SHP77 treated with DMSO at 0.1 percent for 48 hours (cell line): ENCODE measurements at regions not wholly inside any gene's neighbourhood (a gene's known extent, or its start where the extent isn't known, plus 50 kb on each side); places are given as distances from the start of the nearest gene placed in this dataset.
"Not testable (repeated sequence)": the region's sequence is repeated elsewhere in the genome, so short reads cannot be mapped to it uniquely, and the experiment has no call there.

ENCODE experiments used
- DNase-seq: peaks from one replicate; lab custom pipeline; 2025; lab: John Stamatoyannopoulos, UW

GRCh38 chr22:49659281-49659923, 168.3 kb downstream of the BRD1 start:
- DNase-seq, result no peak

GRCh38 chr22:49658902-49659280, 168.8 kb downstream of the BRD1 start:
- DNase-seq, result no peak

- no peak for DNase-seq
Observed at GRCh38 chr22:49657974-49658590, 169.6 kb downstream of the BRD1 start.

GRCh38 chr22:49657275-49657973, 170.2 kb downstream of the BRD1 start:
- DNase-seq, result peak; percentile 97

- DNase-seq, result not testable (repeated sequence)
Observed at GRCh38 chr22:49656883-49657274, 170.8 kb downstream of the BRD1 start.

- no peak for DNase-seq
Observed at GRCh38 chr22:49656291-49656851, 171.3 kb downstream of the BRD1 start.

GRCh38 chr22:49655168-49655812, 172.4 kb downstream of the BRD1 start:
- no peak for DNase-seq

GRCh38 chr22:49650336-49651241, 177.1 kb downstream of the BRD1 start:
- DNase-seq, result no peak

- no peak for DNase-seq
Observed at GRCh38 chr22:49649166-49650068, 178.3 kb downstream of the BRD1 start.

GRCh38 chr22:49648053-49648452, 179.6 kb downstream of the BRD1 start:
- DNase-seq, result no peak

GRCh38 chr22:49647627-49648026, 180.0 kb downstream of the BRD1 start:
- no peak for DNase-seq

GRCh38 chr22:49646876-49647275, 180.8 kb downstream of the BRD1 start:
- DNase-seq, result no peak

- DNase-seq, result no peak
Observed at GRCh38 chr22:49645791-49646550, 181.7 kb downstream of the BRD1 start.

GRCh38 chr22:49645257-49645656, 182.4 kb downstream of the BRD1 start:
- DNase-seq, result no peak

GRCh38 chr22:49643998-49644397, 183.7 kb downstream of the BRD1 start:
- DNase-seq, result no peak

- no peak for DNase-seq
Observed at GRCh38 chr22:49643466-49643865, 184.2 kb downstream of the BRD1 start.

GRCh38 chr22:49642741-49643140, 184.9 kb downstream of the BRD1 start:
- no peak for DNase-seq

- no peak for DNase-seq
Observed at GRCh38 chr22:49642331-49642730, 185.3 kb downstream of the BRD1 start.

- no peak for DNase-seq
Observed at GRCh38 chr22:49641770-49642313, 185.8 kb downstream of the BRD1 start.
